Brain microvascular endothelial cell (primary cell): ENCODE measurements at regions not wholly inside any gene's neighbourhood (a gene's known extent, or its start where the extent isn't known, plus 50 kb on each side); places are given as distances from the start of the nearest gene placed in this dataset.

Experiments
- DNase-seq: peaks from one replicate; pipeline ENCODE4 v3.0.0-alpha.2; 2020
- H3K27ac ChIP-seq: fragments of 250-450 bp; sonication (Bioruptor Pico); 2 replicates; pipeline ENCODE4 v1.5.1; 2020; ENCODE audit warnings: mild to moderate bottlenecking, moderate library complexity
- H3K27me3 ChIP-seq: fragments of 250-450 bp; sonication (Bioruptor Pico); replicated peaks from 2 replicates; pipeline ENCODE4 v1.5.1; 2020; ENCODE audit warnings: mild to moderate bottlenecking
- H3K36me3 ChIP-seq: fragments of 250-450 bp; sonication (Bioruptor Pico); replicated peaks from 2 replicates; pipeline ENCODE4 v1.5.1; 2020; ENCODE audit warnings: mild to moderate bottlenecking
- H3K4me3 ChIP-seq: 2 replicates; pipeline ENCODE4 v1.5.1; 2011; ENCODE audit warnings: low read depth, mild to moderate bottlenecking, control low read depth, low read length, moderate library complexity
- in situ Hi-C: cut with HindIII; loops from 2 replicates; pipeline ENCODE4 v1.10.0; 2017; ENCODE audit warnings: low sequenced_read_pairs, low pct_ligation_motif_present
- TF ChIP-seq, protein P1 (sequence below): IDR thresholded peaks from 2 replicates; pipeline ENCODE4 v1.5.1; 2011; ENCODE audit warnings: low read depth, mild to moderate bottlenecking, moderate library complexity, low read length, control low read depth, inconsistent platforms; ENCODE audit errors: missing control alignments

- Histone ChIP-seq H3K4me3 (no peak overlapping the region), H3K27ac (no peak overlapping the region), H3K27me3 (no peaks in the 10 kb centered on the region), H3K36me3 (no peaks in the 10 kb centered on the region)
- in situ Hi-C loops, result no loop called here
- TF ChIP-seq, protein P1, sequence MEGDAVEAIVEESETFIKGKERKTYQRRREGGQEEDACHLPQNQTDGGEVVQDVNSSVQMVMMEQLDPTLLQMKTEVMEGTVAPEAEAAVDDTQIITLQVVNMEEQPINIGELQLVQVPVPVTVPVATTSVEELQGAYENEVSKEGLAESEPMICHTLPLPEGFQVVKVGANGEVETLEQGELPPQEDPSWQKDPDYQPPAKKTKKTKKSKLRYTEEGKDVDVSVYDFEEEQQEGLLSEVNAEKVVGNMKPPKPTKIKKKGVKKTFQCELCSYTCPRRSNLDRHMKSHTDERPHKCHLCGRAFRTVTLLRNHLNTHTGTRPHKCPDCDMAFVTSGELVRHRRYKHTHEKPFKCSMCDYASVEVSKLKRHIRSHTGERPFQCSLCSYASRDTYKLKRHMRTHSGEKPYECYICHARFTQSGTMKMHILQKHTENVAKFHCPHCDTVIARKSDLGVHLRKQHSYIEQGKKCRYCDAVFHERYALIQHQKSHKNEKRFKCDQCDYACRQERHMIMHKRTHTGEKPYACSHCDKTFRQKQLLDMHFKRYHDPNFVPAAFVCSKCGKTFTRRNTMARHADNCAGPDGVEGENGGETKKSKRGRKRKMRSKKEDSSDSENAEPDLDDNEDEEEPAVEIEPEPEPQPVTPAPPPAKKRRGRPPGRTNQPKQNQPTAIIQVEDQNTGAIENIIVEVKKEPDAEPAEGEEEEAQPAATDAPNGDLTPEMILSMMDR, result no peak
- DNase-seq, result no peak
These were observed 85.6 kb upstream of the FST start for GRCh38 chr5:53394808-53395207.

GRCh38 chr5:53397141-53397757, 83.2 kb upstream of the FST start:
- TF ChIP-seq, protein P1, result no peak

DNA sequence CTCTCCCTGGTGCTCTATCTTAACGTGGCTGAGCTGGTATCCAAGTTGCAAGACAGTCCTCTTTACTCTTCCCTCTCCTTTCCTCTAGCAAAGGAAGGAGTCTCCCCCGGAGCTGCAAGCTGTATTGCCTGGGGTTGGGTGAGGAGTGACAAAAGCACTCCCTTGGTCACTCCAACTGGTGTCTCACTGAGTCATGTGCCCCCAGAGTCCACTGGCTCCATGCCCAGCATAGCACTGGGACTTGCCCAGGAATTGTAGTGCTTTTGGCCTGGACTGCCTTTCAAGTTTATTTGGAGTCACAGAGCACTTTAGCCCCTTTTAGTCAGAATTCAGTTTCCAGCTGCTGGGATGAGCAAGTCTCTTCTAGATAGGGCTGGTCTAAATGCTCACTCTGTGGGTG, 82.6 kb upstream of the FST start:
- no peak overlapping the region for H3K27ac ChIP-seq
- no peaks in the 10 kb centered on the region for H3K27me3 ChIP-seq
- H3K4me3 ChIP-seq, result no peak overlapping the region
- DNase-seq, result peak; percentile 78
- in situ Hi-C loops, result no loop called here
- H3K36me3 ChIP-seq, result no peaks in the 10 kb centered on the region
- TF ChIP-seq, protein P1, result no peak

More at GRCh38 chr5:53397141-53397757, 83.2 kb upstream of the FST start:
- no peaks in the 10 kb centered on the region for H3K27me3 ChIP-seq
- H3K27ac ChIP-seq, result no peak overlapping the region
- no peaks in the 10 kb centered on the region for H3K36me3 ChIP-seq
- in situ Hi-C loops, result no loop called here
- H3K4me3 ChIP-seq, result no peak overlapping the region
- DNase-seq, result no peak

DNA sequence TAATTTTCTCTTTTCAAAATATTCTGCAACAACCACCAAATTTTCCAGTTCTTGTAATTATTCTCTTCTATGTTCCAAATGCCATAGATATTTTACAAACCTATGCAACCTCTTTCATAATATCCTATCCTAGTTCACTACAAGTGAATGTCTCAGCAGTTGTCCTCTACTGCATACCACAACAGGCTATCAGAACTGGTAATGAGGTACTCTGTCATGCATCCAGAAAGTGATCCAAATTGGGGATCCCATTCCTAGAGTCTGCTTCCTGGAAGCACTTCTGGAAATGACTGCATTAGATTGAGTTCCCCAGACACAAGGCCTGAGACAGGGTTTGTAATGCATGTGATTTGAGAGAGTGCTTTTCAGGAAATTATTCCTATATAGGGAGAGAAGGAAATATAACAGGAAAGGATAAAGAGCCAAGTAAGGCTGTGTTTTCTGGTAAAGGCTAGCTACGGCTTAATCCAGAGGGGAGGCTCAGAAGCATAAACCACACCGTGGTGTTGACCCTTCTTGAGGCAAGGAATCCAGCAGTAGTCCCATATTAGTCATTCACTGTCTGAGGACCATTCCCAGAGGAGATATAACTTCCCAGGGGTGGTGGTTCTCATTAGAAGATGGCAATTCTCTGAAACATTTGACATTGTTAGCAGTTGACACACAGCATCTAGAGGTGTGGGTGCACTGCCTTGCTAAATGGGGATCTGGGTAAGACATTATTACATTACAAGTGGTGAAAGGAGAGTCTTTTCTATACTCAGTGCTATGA, 80.3 kb upstream of the FST start:
- Histone ChIP-seq H3K27me3 (no peaks in the 10 kb centered on the region), H3K27ac (no peak overlapping the region), H3K4me3 (no peak overlapping the region), H3K36me3 (no peaks in the 10 kb centered on the region)
- peak; percentile 35 for DNase-seq
- in situ Hi-C loops, result no loop called here
- TF ChIP-seq, protein P1, result no peak

GRCh38 chr5:53403291-53403690, 77.1 kb upstream of the FST start:
- Histone ChIP-seq H3K36me3 (no peaks in the 10 kb centered on the region), H3K27me3 (no peaks in the 10 kb centered on the region), H3K27ac (peak overlapping the region; percentile 58), H3K4me3 (no peak overlapping the region)
- in situ Hi-C loops, result no loop called here
- TF ChIP-seq, protein P1, result no peak
- peak; percentile 24 for DNase-seq
